HG02798 (cell line): ENCODE measurements at regions not wholly inside any gene's neighbourhood (a gene's known extent, or its start where the extent isn't known, plus 50 kb on each side); places are given as distances from the start of the nearest gene placed in this dataset.

ENCODE experiments used
- ATAC-seq: cut with Tn5 transposase; IDR thresholded peaks from one replicate; pipeline ENCODE4 v1.9.1; 2021; ENCODE audit warnings: mild to moderate bottlenecking; ENCODE audit not compliant: unreplicated experiment, poor library complexity

DNA sequence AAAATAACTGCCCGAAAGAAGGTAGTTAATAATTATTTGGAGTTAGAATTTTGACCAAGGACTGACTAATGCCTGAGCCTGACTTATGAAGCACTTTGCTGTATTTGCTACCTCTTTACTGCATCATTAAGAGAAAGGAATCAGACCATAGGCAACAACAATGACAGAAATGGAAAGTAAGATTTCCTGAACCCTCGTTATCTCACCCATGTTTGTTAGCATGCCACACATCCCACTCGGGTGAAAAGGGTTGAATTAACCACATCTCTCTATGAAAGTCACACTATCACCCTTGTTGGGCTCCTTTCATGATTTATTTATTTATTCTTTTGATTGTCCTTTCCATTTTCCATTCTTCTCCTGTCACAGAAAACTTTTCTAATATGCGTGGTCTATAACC is 59.6 kb downstream of the OLIG3 start:
- no peak for ATAC-seq

GRCh38 chr6:137432054-137432611 is 62.1 kb downstream of the OLIG3 start:
- ATAC-seq: peak; percentile 84

GRCh38 chr6:137430954-137431353 is 63.2 kb downstream of the OLIG3 start:
- peak; percentile 44 for ATAC-seq

- no peak for ATAC-seq
These were observed 66.4 kb downstream of the OLIG3 start for GRCh38 chr6:137427656-137428290.

- ATAC-seq: peak; percentile 36
These were observed 68.0 kb downstream of the OLIG3 start for GRCh38 chr6:137426007-137426689.

GRCh38 chr6:137424251-137424650 is 69.9 kb downstream of the OLIG3 start:
- ATAC-seq: no peak

- no peak for ATAC-seq
These were observed 70.6 kb downstream of the OLIG3 start for GRCh38 chr6:137423451-137424168.

DNA sequence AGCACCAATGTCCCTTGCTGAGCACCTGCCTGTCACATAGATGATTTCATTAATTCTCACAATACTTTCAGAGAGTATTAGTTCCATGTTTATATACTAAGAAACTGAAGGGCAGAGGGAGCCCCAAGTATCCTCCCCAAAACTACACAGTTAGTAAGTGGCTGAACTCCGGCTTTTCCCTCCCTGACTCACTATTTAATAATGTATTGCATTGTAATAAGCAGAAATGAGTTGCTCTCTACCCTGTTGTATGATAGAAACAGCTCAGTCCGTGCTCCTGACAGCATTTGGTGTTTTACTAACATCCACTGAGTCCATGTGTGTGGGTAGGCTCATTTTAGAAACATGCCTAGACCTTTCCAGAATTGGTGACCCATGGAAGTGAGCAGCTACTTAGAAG is 76.8 kb downstream of the OLIG3 start:
- no peak for ATAC-seq

- ATAC-seq: no peak
These were observed 77.7 kb downstream of the OLIG3 start for GRCh38 chr6:137416376-137417109.

DNA sequence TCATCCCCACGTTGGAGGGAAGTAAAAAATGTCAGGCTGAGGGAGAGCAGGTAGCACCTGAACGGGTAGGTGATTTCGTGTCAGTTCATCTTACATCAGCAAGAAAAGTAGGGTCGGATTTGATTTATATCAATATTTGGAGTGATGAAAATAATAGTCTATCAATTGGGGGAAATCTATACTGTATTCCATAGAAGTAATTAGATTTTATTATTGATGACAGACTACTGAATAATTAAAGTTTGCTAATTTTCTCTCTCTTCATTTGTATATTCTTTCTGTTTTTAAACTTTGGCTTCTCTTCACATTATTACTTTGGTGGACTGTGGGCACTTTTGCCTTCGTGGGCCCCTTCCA is 78.4 kb downstream of the OLIG3 start:
- no peak for ATAC-seq

DNA sequence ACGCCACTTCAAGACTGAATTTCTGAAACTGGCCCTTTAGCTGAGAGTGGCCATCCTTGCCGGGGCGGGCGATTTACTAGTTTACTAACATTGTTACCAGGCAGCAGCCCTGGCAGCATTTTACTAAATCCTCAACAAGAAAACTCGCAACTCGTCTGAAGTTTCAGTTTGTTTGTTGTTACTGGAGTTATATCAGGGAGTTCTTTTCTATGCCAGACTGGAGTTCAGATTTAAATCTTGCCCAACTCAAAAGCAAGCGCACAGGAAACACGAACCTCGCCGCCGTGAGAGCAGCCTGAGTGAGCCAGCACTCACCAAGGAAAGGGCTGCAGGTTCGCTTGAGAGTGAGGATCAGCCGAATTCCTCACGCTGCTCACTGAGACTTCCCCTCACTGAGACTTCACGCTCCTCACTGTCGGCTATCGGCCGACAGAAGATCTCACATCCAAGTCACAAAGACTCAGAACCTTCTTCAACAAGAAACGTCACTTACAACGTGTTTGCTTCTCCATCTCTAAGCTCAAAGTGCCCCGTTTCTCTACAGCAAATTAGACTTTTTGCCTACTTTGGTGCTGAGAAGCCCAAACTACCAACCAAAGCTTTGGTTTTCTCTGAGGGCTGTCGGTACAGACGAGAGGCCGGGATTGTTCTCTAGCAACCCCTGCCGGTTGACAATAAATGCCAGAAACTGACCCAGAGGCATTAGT is 78.9 kb downstream of the OLIG3 start:
- peak; percentile 86 for ATAC-seq

DNA sequence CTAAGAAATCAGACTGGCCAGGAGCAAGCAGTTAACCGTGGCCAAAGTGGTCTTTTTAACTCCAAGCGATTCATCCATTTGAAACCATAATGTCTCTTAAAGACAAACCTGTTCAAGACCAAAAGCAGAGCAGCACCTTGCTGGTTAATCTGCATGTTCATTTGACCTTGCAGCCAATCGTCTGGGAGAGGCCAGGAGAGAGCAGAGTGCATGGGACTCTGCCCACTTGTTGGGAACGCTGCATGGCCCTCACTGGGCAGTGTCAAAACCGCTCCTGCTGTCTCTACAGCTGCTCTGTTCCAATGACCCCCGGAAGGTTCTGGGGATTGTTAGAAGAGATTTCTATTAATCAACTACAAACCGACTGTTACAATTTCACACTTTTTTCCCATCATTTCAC is 79.6 kb downstream of the OLIG3 start:
- ATAC-seq: no peak

DNA sequence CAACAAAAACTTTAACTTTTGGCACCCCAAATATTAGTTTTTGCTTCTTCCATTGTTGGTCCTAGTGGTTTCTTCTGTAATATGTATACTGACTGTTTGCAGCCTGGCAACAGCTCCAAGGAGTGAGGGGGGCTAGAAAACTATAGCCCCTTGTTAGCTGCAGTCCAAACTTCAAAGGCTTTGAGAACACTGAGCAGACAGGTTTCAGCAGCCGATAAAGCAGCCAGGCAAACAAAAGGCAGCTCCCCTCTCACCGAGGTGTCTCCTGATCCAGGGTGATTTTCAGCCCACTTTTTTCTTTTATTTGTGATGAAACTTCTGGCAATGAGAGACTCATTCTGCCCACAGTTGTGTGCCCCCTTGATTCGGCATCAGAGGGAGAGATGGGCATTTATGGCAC is 80.7 kb downstream of the OLIG3 start:
- ATAC-seq: no peak

DNA sequence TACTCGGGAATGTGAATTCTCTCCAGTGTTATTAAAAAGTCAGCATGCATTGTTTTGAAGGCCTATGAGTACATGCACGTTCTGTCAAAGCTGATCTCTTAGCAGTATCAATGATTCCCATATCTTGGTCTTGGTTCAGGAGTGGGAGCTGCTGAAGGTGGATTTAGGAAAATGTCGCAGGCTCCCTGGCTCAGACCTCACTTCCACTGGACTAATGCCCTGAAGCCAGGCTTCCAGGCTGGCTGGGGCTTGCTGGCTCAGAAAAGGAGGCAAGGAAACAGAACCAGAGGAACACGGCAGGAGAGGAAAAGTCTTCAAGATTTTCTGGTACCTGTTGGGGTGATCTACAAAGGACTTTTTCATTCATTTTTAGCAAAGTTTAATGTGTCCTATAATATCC is 81.6 kb downstream of the OLIG3 start:
- no peak for ATAC-seq

DNA sequence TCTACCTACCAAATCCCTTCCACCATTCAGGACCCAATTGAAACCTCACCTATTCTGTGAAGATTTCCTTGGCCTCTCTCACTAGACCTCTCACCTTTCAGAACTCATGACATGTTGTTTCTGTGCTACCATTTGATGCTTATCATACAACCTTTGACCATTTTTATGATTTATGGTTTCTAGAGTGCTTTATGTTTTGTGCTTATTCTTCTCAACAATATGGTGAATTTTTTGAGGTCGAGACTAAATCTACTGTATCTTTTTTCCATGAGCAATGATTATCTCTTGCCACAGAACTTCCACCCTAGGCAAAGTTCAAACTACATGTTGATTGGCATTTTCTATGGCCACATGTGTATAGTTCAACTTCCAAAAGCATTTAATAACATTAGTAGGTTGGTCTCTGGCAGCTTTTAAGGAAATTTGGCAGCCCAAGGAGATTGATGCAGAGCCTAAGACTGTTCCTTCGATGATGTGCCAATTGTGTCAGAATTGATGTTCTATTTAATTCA is 84.9 kb downstream of the OLIG3 start:
- no peak for ATAC-seq

DNA sequence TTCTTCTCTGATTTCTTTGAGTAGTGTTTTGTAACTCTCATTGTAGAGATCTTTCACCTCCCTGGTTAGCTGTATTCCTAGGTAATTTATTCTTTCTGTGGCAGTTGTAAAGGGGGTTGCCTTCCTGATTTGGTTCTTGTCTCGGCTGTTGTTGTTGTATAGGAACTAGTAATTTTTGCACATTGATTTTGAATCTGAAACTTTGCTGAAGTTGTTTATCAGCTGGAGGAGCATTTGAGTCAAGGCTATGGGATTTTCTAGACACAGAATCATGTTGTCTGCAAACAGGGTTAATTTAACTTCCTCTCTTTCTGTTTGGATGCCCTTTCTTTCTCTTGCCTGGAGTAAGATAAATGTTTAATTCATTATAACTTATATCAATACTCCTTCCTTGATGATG is 86.4 kb downstream of the OLIG3 start:
- no peak for ATAC-seq

- ATAC-seq: no peak
These were observed 88.4 kb downstream of the OLIG3 start for GRCh38 chr6:137405806-137406205.

DNA sequence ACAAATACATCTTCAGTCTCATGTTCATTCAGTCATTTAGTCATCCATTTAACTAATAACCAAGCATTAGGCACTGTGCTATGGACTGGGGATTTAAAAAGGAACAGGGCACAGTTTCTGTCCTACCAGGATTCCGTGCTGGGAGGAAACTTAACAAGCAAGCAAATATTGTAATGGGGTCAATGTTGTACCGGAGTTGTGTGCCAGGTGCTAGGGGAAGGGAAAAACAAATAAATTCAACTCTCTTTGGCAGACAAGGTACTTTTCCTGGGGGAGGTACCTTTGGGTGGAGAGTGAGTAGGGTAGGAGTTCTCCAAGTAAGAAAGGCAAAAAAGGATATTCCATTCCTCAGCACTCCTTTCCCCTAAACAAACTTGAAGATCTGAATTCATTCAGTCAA is 90.3 kb downstream of the OLIG3 start:
- ATAC-seq: no peak

GRCh38 chr6:137403443-137403842 is 90.8 kb downstream of the OLIG3 start:
- ATAC-seq: no peak

DNA sequence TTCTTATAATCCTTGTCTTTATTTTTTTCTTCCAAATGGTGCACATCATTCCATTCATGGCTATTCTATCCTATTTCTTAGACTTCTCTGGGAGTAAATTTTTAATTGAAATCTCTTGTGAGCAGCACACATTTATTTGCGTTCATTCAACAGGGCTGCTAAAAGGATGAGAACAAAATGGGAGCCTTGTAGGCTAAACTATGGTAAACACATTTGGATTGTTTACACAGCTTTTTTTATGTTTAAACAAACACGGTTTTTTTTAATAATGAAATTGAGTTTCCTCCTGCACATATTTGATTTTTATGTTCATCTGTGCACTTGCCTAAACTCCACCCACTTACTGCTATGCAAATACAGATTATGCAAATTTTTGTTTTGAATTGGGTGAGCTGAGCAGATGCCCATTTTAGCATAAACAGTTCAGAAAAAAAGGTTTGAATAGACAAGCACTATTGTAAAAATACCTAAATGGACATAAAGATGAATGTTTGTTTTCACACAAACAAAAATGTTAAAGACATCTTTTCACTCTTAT is 92.0 kb downstream of the OLIG3 start:
- ATAC-seq: no peak
